HepG2 (cell line): ENCODE measurements at regions not wholly inside any gene's neighbourhood (a gene's known extent, or its start where the extent isn't known, plus 50 kb on each side); places are given as distances from the start of the nearest gene placed in this dataset.
"Not testable (repeated sequence)": the region's sequence is repeated elsewhere in the genome, so short reads cannot be mapped to it uniquely, and the experiment has no call there.

Experiments used
- ATAC-seq: fragments of 200-7000 bp; cut with Tn5 transposase; 3 replicates; pipeline ENCODE4 v1.9.1; 2020; ENCODE audit warnings: mild to moderate bottlenecking, moderate library complexity
- BruUV-seq: library from RNA; stranded (reverse); fragments of 400-500 nt; replicated peaks from 2 replicates; lab custom pipeline; 2021; lab: Mats Ljungman, UMichigan
- CTCF ChIA-PET: fragments of 300-600 bp; formaldehyde crosslinking; extraction: SDS; loops from one replicate; lab custom pipeline; 2021; ENCODE audit warnings: low total read pairs, inconsistent platforms, low intra/inter-chr PET ratio; lab: Yijun Ruan, JAX
- POLR2A ChIA-PET: fragments of 350-600 bp; sonication (Branson Sonifier 250); formaldehyde crosslinking; loops from one replicate; lab custom pipeline; 2020; ENCODE audit warnings: antibody characterized with exemption, inconsistent platforms; lab: Yijun Ruan, JAX
- DNase-seq: peaks from one replicate; pipeline ENCODE4 v3.0.0-alpha.2; 2015; ENCODE audit warnings: low spot score
- FAIRE-seq: peaks from 3 replicates; lab custom pipeline; 2011; peaks lifted over from hg19 to GRCh38; lab: Jason Lieb, UNC
- H2AFZ ChIP-seq: one replicate; pipeline ENCODE4 v1.6.1; 2011; ENCODE audit warnings: low read length, inconsistent platforms
- H3K27ac ChIP-seq: fragments of 300-600 bp; 3 replicates; pipeline ENCODE4 v1.8.0; 2011; ENCODE audit warnings: mixed run types, mild to moderate bottlenecking, mixed read lengths, low read length, inconsistent platforms; ENCODE audit not compliant: insufficient read depth; ENCODE audit errors: extremely low read length
- H3K27me3 ChIP-seq, 2 experiments: fragments of 200-600 bp in 1 of 2; 2 replicates in 1 of 2; 3 replicates in 1 of 2; pipeline versions ENCODE4 v1.6.0 to v1.8.0; 2011; ENCODE audit warnings: low read length in 2 of 2, mild to moderate bottlenecking in 2 of 2, moderate library complexity in 2 of 2, inconsistent platforms in 1 of 2; ENCODE audit not compliant: insufficient read depth in 2 of 2, control insufficient read depth in 1 of 2
- H3K36me3 ChIP-seq, 2 experiments: fragments of 200-600 bp in 1 of 2; replicated peaks in 1 of 2; 2 replicates in 1 of 2; 3 replicates in 1 of 2; pipeline versions ENCODE4 v1.5.1 to v1.8.0; 2011; ENCODE audit warnings: low read length in 2 of 2, inconsistent platforms in 1 of 2; ENCODE audit not compliant: insufficient read depth in 2 of 2, control insufficient read depth in 1 of 2
- H3K4me1 ChIP-seq: 2 replicates; pipeline ENCODE4 v1.5.1; 2012; ENCODE audit warnings: low read length, inconsistent platforms; ENCODE audit not compliant: insufficient read depth
- H3K4me2 ChIP-seq: 2 replicates; pipeline ENCODE4 v1.6.0; 2011; ENCODE audit warnings: low read depth, low read length, inconsistent platforms
- H3K4me3 ChIP-seq, 3 experiments: fragments of 200-600 bp in 1 of 3; sonication (generic), shearing (Covaris generic) in 1 of 3; replicated peaks in 1 of 3; 2 replicates each; pipeline ENCODE4 v1.5.1; 2011 to 2016; ENCODE audit warnings: low read length in 3 of 3, inconsistent platforms in 2 of 3, low read depth in 2 of 3, mild to moderate bottlenecking in 2 of 3, control low read depth in 1 of 3, mixed read lengths in 1 of 3; ENCODE audit not compliant: insufficient read depth in 1 of 3
- H3K79me2 ChIP-seq: one replicate; pipeline ENCODE4 v1.6.1; 2011; ENCODE audit warnings: low read length, inconsistent platforms; ENCODE audit not compliant: insufficient read depth
- H3K9ac ChIP-seq: 2 replicates; pipeline ENCODE4 v1.6.0; 2011; ENCODE audit warnings: mild to moderate bottlenecking, low read depth, low read length, inconsistent platforms; ENCODE audit not compliant: insufficient read depth
- H3K9me3 ChIP-seq: 2 replicates; pipeline ENCODE4 v1.5.1; 2012; ENCODE audit warnings: mild to moderate bottlenecking, low read length
- H4K20me1 ChIP-seq: 2 replicates; pipeline ENCODE4 v1.6.0; 2011; ENCODE audit warnings: inconsistent platforms, mild to moderate bottlenecking, low read length, moderate library complexity; ENCODE audit not compliant: insufficient read depth
- ATF1 ChIP-seq: IDR thresholded peaks from 2 replicates; pipeline ENCODE4 v1.6.1; 2016; ENCODE audit warnings: mild to moderate bottlenecking, control low read depth
- HNRNPK ChIP-seq: fragments of 200-400 bp; formaldehyde crosslinking; IDR thresholded peaks from 2 replicates; pipeline ENCODE4 v1.6.1; 2018; ENCODE audit warnings: low read length, low read depth, moderate library complexity, mild to moderate bottlenecking; ENCODE audit not compliant: poor library complexity, severe bottlenecking
- ZFP36L1 ChIP-seq: sonication (generic); formaldehyde crosslinking; IDR thresholded peaks from 2 replicates; pipeline ENCODE4 v1.8.0; 2022; ENCODE audit warnings: mild to moderate bottlenecking, missing genetic modification reagents, moderate library complexity
- WGBS: methylation state at CpG from one replicate; pipeline ENCODE4 v1.1.6; 2017; ENCODE audit warnings: low lambda C conversion rate; 5-methylcytosine and 5-hydroxymethylcytosine counted together
- in situ Hi-C: cut with HindIII; loops from 2 replicates; pipeline ENCODE4 v1.10.0; 2017; ENCODE audit warnings: low pct_unique_long_range_greater_than_20kb; ENCODE audit not compliant: extremely low pct_ligation_motif_present
- intact Hi-C: fragments of 100-400 bp; cut with micrococcal nuclease; formaldehyde crosslinking; loops from one replicate; pipeline ENCODE4 v1.10.0; 2022; ENCODE audit not compliant: unreplicated experiment
- TF ChIP-seq, protein P1 (sequence below): sonication (generic); formaldehyde crosslinking; IDR thresholded peaks from 2 replicates; pipeline ENCODE4 v1.5.1; 2020; ENCODE audit warnings: missing genetic modification reagents, mild to moderate bottlenecking, borderline replicate concordance

GRCh38 chr10:53356616-53357349 is 584.2 kb upstream of the MBL2 start:
- no peak overlapping the region for H3K9ac ChIP-seq
- FAIRE-seq (no peak), DNase-seq (no peak), ATAC-seq (no peak)
- in situ Hi-C loops: no loop called here
- intact Hi-C loops: no loop called here
- WGBS: 42% methylated on average over 3 of the region's 3 CpGs
- no peak overlapping the region for H3K4me2 ChIP-seq
- H3K27ac ChIP-seq: no peak overlapping the region
- H3K36me3 ChIP-seq: no peaks in the 10 kb centered on the region
- H3K4me1 ChIP-seq: peaks cover 8% of the 10 kb centered on the region
- TF ChIP-seq, protein P1, sequence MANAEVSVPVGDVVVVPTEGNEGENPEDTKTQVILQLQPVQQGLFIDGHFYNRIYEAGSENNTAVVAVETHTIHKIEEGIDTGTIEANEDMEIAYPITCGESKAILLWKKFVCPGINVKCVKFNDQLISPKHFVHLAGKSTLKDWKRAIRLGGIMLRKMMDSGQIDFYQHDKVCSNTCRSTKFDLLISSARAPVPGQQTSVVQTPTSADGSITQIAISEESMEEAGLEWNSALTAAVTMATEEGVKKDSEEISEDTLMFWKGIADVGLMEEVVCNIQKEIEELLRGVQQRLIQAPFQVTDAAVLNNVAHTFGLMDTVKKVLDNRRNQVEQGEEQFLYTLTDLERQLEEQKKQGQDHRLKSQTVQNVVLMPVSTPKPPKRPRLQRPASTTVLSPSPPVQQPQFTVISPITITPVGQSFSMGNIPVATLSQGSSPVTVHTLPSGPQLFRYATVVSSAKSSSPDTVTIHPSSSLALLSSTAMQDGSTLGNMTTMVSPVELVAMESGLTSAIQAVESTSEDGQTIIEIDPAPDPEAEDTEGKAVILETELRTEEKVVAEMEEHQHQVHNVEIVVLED: no peak
- TF ChIP-seq ZFP36L1 (CRISPR knock-in tag) (no peak), HNRNPK (no peak), ATF1 (CRISPR knock-in tag) (no peak)
- H3K9me3 ChIP-seq: no peaks in the 10 kb centered on the region
- no peak overlapping the region for H2AFZ ChIP-seq
- no peaks in the 10 kb centered on the region for H4K20me1 ChIP-seq
- no peaks in the 10 kb centered on the region; a peak in 1 of 5 replicates for H3K27me3 ChIP-seq
- no TSS peak for BruUV-seq
- CTCF ChIA-PET: no interaction called here
- no peak overlapping the region for H3K4me3 ChIP-seq
- POLR2A ChIA-PET: no interaction called here
- H3K79me2 ChIP-seq: no peaks in the 10 kb centered on the region

GRCh38 chr10:53342531-53342930 is 569.9 kb upstream of the MBL2 start:
- CTCF ChIA-PET, H3K9ac ChIP-seq, H3K9me3 ChIP-seq, H3K4me2 ChIP-seq, DNase-seq, H3K4me1 ChIP-seq, POLR2A ChIA-PET, in situ Hi-C loops, ATAC-seq, H3K4me3 ChIP-seq, H4K20me1 ChIP-seq, H2AFZ ChIP-seq, H3K27ac ChIP-seq, H3K27me3 ChIP-seq, H3K36me3 ChIP-seq, intact Hi-C loops, H3K79me2 ChIP-seq, BruUV-seq, FAIRE-seq: not testable (repeated sequence)
- 5% methylated on average over 6 of the region's 7 CpGs for WGBS

- H3K27ac ChIP-seq, intact Hi-C loops, H3K27me3 ChIP-seq, H3K9ac ChIP-seq, BruUV-seq, H3K4me2 ChIP-seq, H4K20me1 ChIP-seq, H3K4me3 ChIP-seq, CTCF ChIA-PET, ATAC-seq, DNase-seq, H2AFZ ChIP-seq, H3K4me1 ChIP-seq, H3K36me3 ChIP-seq, POLR2A ChIA-PET, in situ Hi-C loops, FAIRE-seq, H3K79me2 ChIP-seq: not testable (repeated sequence)
- H3K9me3 ChIP-seq: peaks cover 20% of the 10 kb centered on the region
- WGBS: 29% methylated on average over 2 of the region's 2 CpGs
Observed at GRCh38 chr10:53338199-53338598, 565.6 kb upstream of the MBL2 start.
